Ovary (tissue), 7 donors: ENCODE measurements at regions not wholly inside any gene's neighbourhood (a gene's known extent, or its start where the extent isn't known, plus 50 kb on each side); places are given as distances from the start of the nearest gene placed in this dataset.

Source experiments
- DNase-seq, 5 donors: peaks; one replicate each; pipeline ENCODE4 v3.0.0-alpha.2; 2019 to 2020
- H3K27ac ChIP-seq, 2 donors: fragments of 200-600 bp; one replicate each; pipeline versions ENCODE4 v1.5.1 to v1.8.0; 2019 to 2022
- H3K27me3 ChIP-seq: fragments of 200-600 bp; one replicate; pipeline ENCODE4 v1.8.0; 2022
- H3K36me3 ChIP-seq: fragments of 200-600 bp; sonication (generic); one replicate; pipeline ENCODE4 v1.5.1; 2019
- H3K4me1 ChIP-seq: one replicate; pipeline ENCODE4 v1.8.1; 2013; ENCODE audit warnings: mild to moderate bottlenecking, moderate library complexity; ENCODE audit not compliant: insufficient read depth
- H3K4me3 ChIP-seq: fragments of 200-600 bp; sonication (generic); one replicate; pipeline ENCODE4 v1.5.1; 2017
- H3K9me3 ChIP-seq, 2 donors: fragments of 200-600 bp in 1 of 2; sonication (generic) in 1 of 2; one replicate each; pipeline versions ENCODE4 v1.5.1 to v1.8.1; 2013 to 2019; ENCODE audit warnings: mild to moderate bottlenecking in 1 of 2, moderate library complexity in 1 of 2
- EP300 ChIP-seq: sonication (generic); formaldehyde crosslinking; IDR thresholded peaks from one replicate; pipeline ENCODE4 v1.6.1; 2017; ENCODE audit warnings: antibody characterized with exemption
- POLR2A ChIP-seq: fragments of 450-650 bp; IDR thresholded peaks from one replicate; pipeline ENCODE4 v1.6.1; 2017; ENCODE audit warnings: antibody characterized with exemption, mild to moderate bottlenecking, moderate library complexity
- WGBS, 3 donors: extraction: QIAGEN DNeasy Blood & Tissue Kit in 1 of 3; methylation state at CpG; one replicate each; pipeline versions ENCODE4 v1.1.5 to v1.1.7; 2013 to 2017; 5-methylcytosine and 5-hydroxymethylcytosine counted together
- intact Hi-C, 4 donors: fragments of 100-400 bp; cut with DNase I; formaldehyde crosslinking; loops; one replicate each; pipeline versions ENCODE4 v1.11.0 to v1.15.1; 2022 to 2023
- TF ChIP-seq, protein P1 (sequence below), 3 donors: fragments of 450-650 bp in 2 of 3; fragments of 200-600 bp in 1 of 3; IDR thresholded peaks; one replicate each; pipeline versions ENCODE4 v1.5.1 to v1.8.0; 2016 to 2022; ENCODE audit warnings: antibody characterized with exemption in 3 of 3, mild to moderate bottlenecking in 1 of 3
- donor health status: DM: no; HTN: no; CAD: no; lungs with moderate emphysema.
- donor health status: DM: no; HTN: no; CAD: no.
- donor health status: Bipolar disorder and iron deficiency.
- donor health status: DM: no; HTN: no; CAD: no.
- donor health status: DM: yes; HTN: yes; CAD: no.

GRCh38 chr18:26741048-26741447 lies 124.5 kb downstream of the AQP4 start:
- H3K27me3 ChIP-seq: no peaks in the 10 kb centered on the region
- no peaks in the 10 kb centered on the region for H3K9me3 ChIP-seq
- H3K4me3 ChIP-seq: no peak overlapping the region
- no peak overlapping the region for H3K27ac ChIP-seq
- TF ChIP-seq, protein P1, sequence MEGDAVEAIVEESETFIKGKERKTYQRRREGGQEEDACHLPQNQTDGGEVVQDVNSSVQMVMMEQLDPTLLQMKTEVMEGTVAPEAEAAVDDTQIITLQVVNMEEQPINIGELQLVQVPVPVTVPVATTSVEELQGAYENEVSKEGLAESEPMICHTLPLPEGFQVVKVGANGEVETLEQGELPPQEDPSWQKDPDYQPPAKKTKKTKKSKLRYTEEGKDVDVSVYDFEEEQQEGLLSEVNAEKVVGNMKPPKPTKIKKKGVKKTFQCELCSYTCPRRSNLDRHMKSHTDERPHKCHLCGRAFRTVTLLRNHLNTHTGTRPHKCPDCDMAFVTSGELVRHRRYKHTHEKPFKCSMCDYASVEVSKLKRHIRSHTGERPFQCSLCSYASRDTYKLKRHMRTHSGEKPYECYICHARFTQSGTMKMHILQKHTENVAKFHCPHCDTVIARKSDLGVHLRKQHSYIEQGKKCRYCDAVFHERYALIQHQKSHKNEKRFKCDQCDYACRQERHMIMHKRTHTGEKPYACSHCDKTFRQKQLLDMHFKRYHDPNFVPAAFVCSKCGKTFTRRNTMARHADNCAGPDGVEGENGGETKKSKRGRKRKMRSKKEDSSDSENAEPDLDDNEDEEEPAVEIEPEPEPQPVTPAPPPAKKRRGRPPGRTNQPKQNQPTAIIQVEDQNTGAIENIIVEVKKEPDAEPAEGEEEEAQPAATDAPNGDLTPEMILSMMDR (IDR thresholded peaks at IDR 0.05): no peak
- no peak for TF ChIP-seq POLR2A
- TF ChIP-seq EP300: no peak
- H3K4me1 ChIP-seq: peaks cover 2% of the 10 kb centered on the region
- whole genome bisulfite sequencing, 3 donors: 90 to 96% (median 94%) methylated on average over 1 of the region's 1 CpG
- no peaks in the 10 kb centered on the region for H3K36me3 ChIP-seq
- intact Hi-C loops: no loop called here
- DNase-seq: no peak

- H3K27ac ChIP-seq: no peak overlapping the region
- WGBS, 3 donors: 90 to 94% (median 93%) methylated on average over 2 of the region's 2 CpGs
- no peaks in the 10 kb centered on the region for H3K9me3 ChIP-seq
- intact Hi-C loops: no loop called here
- H3K36me3 ChIP-seq: no peaks in the 10 kb centered on the region
- H3K4me3 ChIP-seq: no peak overlapping the region
- H3K4me1 ChIP-seq: peaks cover 2% of the 10 kb centered on the region
- no peak for DNase-seq
- H3K27me3 ChIP-seq: no peaks in the 10 kb centered on the region
- TF ChIP-seq, protein P1 (IDR thresholded peaks at IDR 0.05): no peak
- TF ChIP-seq POLR2A (no peak), EP300 (no peak)
Measured at GRCh38 chr18:26740396-26740795, 125.1 kb downstream of the AQP4 start.

DNA sequence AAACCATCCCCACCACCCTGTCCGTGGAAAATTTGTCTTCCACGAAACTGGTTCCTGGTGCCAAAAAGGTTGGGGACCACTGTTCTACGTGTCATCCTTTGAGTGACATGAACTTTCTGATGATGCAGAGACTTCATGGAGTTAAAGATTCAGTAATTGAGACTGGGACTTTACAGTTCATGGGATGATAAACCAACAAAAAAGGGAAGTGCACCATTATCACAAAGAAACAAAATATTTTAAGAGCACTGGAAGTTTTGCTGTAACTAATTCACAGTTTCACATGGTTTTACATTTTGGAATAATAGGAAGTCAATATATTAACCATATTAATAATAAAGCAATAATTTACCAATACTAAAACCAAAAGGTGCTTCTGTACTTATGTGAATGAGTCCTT lies 126.8 kb downstream of the AQP4 start:
- Histone ChIP-seq H3K27ac (no peak overlapping the region), H3K27me3 (no peaks in the 10 kb centered on the region), H3K4me3 (no peak overlapping the region), H3K36me3 (no peaks in the 10 kb centered on the region), H3K9me3 (no peaks in the 10 kb centered on the region), H3K4me1 (peaks cover 2% of the 10 kb centered on the region)
- intact Hi-C loops: no loop called here
- TF ChIP-seq EP300 (no peak), POLR2A (no peak)
- TF ChIP-seq, protein P1 (IDR thresholded peaks at IDR 0.05): no peak
- WGBS, 3 donors: 91 to 93% (median 93%) methylated on average over 3 of the region's 3 CpGs
- DNase-seq: no peak

DNA sequence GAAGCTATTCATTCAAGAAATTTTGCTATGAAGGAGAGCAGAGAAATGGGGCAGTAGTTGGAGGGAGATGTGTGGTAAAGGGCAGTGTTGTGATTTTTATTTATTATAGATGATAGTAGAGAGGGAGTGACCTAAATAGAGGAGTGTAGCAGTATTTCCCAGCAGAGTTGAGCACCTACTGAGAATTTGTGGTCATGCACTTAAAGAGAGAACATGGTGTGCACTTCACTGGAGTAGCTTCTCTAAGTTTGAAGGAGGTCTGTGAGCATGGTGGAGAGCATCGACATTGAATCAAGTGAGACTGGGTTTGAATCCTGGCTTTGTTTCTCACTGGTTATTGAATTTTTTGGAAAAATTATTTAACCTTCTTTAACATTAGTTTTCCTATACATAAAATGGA lies 129.2 kb downstream of the AQP4 start:
- no peaks in the 10 kb centered on the region for H3K4me1 ChIP-seq
- intact Hi-C loops: no loop called here
- no peaks in the 10 kb centered on the region for H3K36me3 ChIP-seq
- no peak overlapping the region for H3K27ac ChIP-seq
- WGBS, 3 donors: 91 to 97% (median 94%) methylated on average over 1 of the region's 1 CpG
- no peaks in the 10 kb centered on the region for H3K9me3 ChIP-seq
- no peak overlapping the region for H3K4me3 ChIP-seq
- no peaks in the 10 kb centered on the region for H3K27me3 ChIP-seq
- no peak for DNase-seq
- TF ChIP-seq, protein P1 (IDR thresholded peaks at IDR 0.05): no peak
- TF ChIP-seq POLR2A (no peak), EP300 (no peak)

GRCh38 chr18:26734760-26735159 lies 130.7 kb downstream of the AQP4 start:
- no peak overlapping the region for H3K4me3 ChIP-seq
- 64 to 71% (median 71%) methylated on average over 4 of the region's 4 CpGs for WGBS, 3 donors
- no peak for TF ChIP-seq EP300
- TF ChIP-seq POLR2A: no peak
- TF ChIP-seq, protein P1 (IDR thresholded peaks at IDR 0.05): no peak
- H3K4me1 ChIP-seq: no peaks in the 10 kb centered on the region
- H3K27me3 ChIP-seq: no peaks in the 10 kb centered on the region
- intact Hi-C loops: no loop called here
- H3K27ac ChIP-seq: no peak overlapping the region
- no peaks in the 10 kb centered on the region for H3K36me3 ChIP-seq
- no peak for DNase-seq
- no peaks in the 10 kb centered on the region for H3K9me3 ChIP-seq
